ENCODE measurements at regions not wholly inside any gene's neighbourhood (a gene's known extent, or its start where the extent isn't known, plus 50 kb on each side); places are given as distances from the start of the nearest gene placed in this dataset.

DNA sequence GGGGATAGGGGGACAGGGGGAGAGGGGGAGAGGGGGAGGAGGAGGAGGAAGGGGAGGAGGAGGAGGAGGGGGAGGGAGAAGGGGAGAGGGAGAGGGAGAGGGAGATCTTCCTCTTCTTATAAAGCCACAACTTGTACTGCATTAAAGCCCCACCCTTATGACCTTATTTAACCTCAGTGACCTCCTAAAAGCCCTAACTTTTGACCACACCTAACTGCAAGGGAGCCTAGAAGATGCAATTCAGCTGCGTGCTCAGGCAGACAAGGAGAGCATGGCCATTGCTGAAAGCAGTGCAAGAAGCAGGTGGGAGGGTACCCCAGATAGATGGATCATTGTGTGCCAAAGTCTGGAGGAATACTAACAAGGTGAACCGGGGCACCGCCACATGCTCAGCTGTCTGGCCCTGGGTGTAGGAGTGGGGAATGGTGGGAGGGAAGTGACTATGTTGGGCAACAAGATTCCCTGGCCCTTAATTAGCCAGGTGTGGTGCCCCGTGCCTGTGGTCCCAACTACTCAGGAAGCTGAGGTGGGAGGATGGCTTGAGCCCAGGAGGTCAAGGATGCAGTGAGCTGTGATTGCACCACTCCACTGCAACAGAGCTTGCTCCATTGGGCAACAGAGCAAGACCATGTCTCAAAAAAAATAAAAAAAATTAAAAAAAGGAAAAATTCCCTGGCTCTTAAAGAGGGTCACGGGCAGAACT is 125.4 kb upstream of the BOD1 start:
- H3K4me3 Mint-ChIP-seq = peak overlapping the region in 6 of 8 donors; percentile 7 to 70 (median 32)

DNA sequence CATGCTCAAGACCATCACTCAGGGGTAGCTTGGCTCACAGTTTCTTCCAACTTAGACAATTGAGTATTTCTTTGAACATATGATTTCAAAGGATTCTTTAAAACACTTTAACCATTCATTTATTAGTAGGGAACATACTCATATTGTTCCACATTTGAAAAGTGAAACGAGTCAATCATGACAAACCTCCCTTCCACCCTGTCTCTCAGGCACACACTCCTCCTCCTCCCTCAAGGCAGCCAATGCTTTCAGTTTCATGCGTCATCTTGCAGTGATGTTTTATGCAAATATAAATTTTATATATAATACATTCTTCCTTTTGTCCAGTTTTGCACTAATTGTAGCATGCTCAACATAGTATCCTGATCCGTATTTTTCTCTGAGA is 126.0 kb upstream of the BOD1 start:
- ATAC-seq (ENCODE audit: low read depth in 2 of 2) = peak; percentile 57 to 64
- H3K27ac Mint-ChIP-seq = peak overlapping the region in 3 of 6 donors; percentile 50 to 79 (median 51)

More for the DNA sequence above, 125.4 kb upstream of the BOD1 start:
- no peak for ATAC-seq (ENCODE audit: low read depth in 2 of 2)
- peaks cover 55 to 88% (median 66%) of the 10 kb centered on the region in 3 donors for H3K4me1 Mint-ChIP-seq
- no peaks in the 10 kb centered on the region for H3K27me3 Mint-ChIP-seq
- no peaks in the 10 kb centered on the region for H3K36me3 Mint-ChIP-seq
- no peak for DNase-seq
- H3K9me3 Mint-ChIP-seq = peaks cover 0 to 5% (median 0%) of the 10 kb centered on the region in 7 donors
- peak overlapping the region in 3 of 6 donors; percentile 15 to 79 (median 57) for H3K27ac Mint-ChIP-seq

DNA sequence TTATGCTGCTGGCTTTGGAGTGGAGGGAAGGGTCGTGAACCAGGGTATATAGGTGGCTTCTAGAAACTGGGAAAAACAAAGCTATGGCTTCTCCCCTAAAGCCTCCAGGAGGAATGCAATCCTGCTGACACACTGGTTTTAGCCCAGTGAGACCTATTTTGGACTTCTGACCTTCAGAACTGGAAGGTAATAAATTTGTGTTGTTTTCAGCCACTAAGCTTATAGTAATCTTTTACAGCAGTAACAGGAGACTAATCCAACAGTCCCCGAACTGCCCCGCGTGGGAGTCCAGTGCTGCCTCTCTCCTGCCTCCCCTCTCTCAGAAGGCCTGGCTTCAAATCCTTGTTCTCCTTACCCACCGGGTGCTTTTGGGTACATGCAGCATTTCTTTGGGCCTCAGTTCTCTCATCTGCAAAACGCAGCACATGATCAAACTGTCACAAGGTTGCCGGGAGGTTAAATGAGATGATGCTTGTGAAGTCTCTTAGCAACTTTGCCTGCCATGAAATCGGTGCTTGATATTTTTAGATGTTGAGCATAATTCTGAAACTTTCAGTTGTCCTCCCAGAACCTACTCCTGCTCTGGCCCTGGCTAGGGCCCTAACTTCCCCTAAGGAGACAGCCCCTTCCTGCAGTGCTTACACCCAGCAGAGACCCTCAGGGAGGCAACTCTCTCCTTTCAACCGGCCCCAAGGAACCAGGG is 127.3 kb upstream of the BOD1 start:
- peaks cover 44 to 69% (median 57%) of the 10 kb centered on the region in 3 donors for H3K4me1 Mint-ChIP-seq
- H3K27ac Mint-ChIP-seq = peak overlapping the region in 5 of 6 donors; percentile 50 to 94 (median 75)
- ATAC-seq (ENCODE audit: low read depth in 2 of 2) = no peak
- no peak overlapping the region for H3K4me3 Mint-ChIP-seq
- no peaks in the 10 kb centered on the region for H3K36me3 Mint-ChIP-seq
- peaks cover 0 to 5% (median 0%) of the 10 kb centered on the region in 7 donors for H3K9me3 Mint-ChIP-seq
- no peaks in the 10 kb centered on the region for H3K27me3 Mint-ChIP-seq
- no peak for DNase-seq

More for the DNA sequence above, 126.0 kb upstream of the BOD1 start:
- Mint-ChIP-seq H3K36me3 (no peaks in the 10 kb centered on the region), H3K4me3 (peak overlapping the region in 3 of 8 donors; percentile 46 to 70 (median 65)), H3K27me3 (no peaks in the 10 kb centered on the region), H3K4me1 (peaks cover 49 to 83% (median 65%) of the 10 kb centered on the region in 3 donors), H3K9me3 (peaks cover 0 to 5% (median 0%) of the 10 kb centered on the region in 7 donors)
- DNase-seq = peak; percentile 30

DNA sequence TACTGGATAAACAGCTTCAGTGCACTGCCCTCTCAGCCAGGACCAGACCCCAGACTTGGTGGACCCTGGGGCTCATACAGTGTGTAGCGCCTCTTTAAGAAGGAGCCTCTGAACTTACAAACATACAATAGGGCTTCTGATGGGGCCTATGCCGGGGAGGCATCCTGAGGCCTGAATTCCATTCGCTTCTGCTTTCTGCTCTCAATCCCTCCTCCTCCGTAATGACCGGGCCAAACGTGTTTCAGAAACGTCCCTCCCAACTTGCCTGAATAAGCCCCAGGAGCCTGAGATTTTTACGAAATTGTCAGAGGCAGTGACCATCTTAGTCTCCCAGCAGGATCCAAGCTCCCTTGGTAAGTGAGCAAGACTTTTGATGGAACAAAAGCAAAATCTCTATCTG is 128.1 kb upstream of the BOD1 start:
- DNase-seq (no peak), ATAC-seq (ENCODE audit: low read depth in 2 of 2) (no peak)
- Mint-ChIP-seq H3K36me3 (no peaks in the 10 kb centered on the region), H3K27me3 (no peaks in the 10 kb centered on the region), H3K4me3 (peak overlapping the region in 1 of 8 donors; percentile 12), H3K27ac (peak overlapping the region; percentile 59 to 94 (median 80)), H3K4me1 (peaks cover 44 to 63% (median 55%) of the 10 kb centered on the region in 3 donors), H3K9me3 (peaks cover 0 to 2% (median 0%) of the 10 kb centered on the region in 7 donors)

DNA sequence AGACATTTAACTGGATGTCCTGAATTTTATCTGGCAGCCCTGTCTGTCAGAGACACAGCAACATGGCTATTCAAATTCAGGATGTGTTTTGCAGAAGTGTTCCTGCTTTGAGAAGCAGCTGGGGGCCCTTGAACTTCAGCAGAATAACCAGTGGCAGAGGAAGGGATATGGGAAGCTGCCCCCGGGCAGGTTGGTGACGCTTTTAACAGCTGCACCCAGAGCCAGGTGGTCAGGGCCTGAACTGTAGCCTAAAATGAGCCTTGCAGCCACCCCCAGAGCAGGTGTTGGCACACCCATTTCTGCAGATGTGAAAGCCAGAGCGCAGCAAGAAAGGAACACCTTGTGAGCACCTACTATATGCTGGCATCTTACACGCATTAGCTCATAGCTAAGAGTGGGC is 128.7 kb upstream of the BOD1 start:
- Mint-ChIP-seq H3K36me3 (no peaks in the 10 kb centered on the region), H3K4me1 (peaks cover 44 to 59% (median 52%) of the 10 kb centered on the region in 3 donors), H3K27me3 (no peaks in the 10 kb centered on the region), H3K27ac (peak overlapping the region in 5 of 6 donors; percentile 67 to 90 (median 75)), H3K4me3 (peak overlapping the region in 5 of 8 donors; percentile 20 to 74 (median 34)), H3K9me3 (no peaks in the 10 kb centered on the region)
- DNase-seq = peak; percentile 76
- ATAC-seq (ENCODE audit: low read depth in 2 of 2) = peak; percentile 88 to 92

DNA sequence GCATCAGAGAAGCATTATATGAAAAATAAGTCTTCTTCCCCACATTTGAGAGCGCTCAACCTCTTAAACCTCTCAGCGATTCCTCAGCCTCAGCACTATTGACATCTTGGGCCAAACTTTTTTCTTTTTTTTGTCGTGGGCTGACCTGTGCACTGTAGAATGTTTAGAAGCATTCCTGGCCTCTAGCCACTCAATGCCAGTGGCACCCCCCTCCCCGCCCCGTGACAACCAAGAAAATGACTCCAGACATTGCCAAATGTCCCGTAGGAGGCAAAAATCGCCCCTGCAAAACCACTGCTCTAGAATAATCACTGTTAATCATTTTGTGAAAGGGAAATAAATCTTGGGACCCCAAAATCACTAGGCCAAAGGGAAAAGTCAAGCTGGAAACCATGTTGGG is 129.1 kb upstream of the BOD1 start:
- Mint-ChIP-seq H3K36me3 (no peaks in the 10 kb centered on the region), H3K4me3 (peak overlapping the region in 5 of 8 donors; percentile 20 to 74 (median 34)), H3K4me1 (peaks cover 44 to 62% (median 52%) of the 10 kb centered on the region in 3 donors), H3K27me3 (no peaks in the 10 kb centered on the region), H3K27ac (peak overlapping the region in 5 of 6 donors; percentile 67 to 90 (median 75)), H3K9me3 (no peaks in the 10 kb centered on the region)
- no peak for DNase-seq
- no peak for ATAC-seq (ENCODE audit: low read depth in 2 of 2)

DNA sequence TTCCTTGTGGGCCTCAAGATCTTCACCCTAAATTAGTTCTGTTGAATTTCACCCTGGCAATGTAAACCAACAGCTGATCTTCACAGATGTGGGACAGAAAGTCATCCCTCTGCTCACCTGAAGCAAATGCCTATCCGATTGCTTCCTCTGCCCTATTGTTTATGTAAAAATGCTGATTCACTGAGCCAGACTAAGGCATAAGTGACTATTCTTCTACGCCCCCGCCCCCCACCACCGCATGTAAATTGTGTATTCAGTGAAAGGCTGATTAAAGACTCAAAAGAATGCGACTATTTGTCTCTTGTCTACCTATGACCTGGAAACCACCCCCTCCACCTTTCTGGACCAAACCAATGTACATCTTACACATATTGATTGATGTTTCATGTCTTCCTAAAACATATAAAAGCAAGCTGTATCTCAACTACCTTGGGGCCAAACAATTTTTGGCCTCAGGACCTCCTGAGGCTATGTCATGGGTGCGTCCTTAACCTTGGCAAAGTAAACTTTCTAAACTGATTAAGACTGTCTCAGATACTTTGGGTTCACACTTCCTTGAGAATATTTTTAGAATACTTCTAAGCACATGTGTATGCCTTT is 129.7 kb upstream of the BOD1 start:
- DNase-seq (no peak), ATAC-seq (ENCODE audit: low read depth in 2 of 2) (no peak)
- Mint-ChIP-seq H3K9me3 (no peaks in the 10 kb centered on the region), H3K36me3 (no peaks in the 10 kb centered on the region), H3K4me1 (peaks cover 44 to 62% (median 53%) of the 10 kb centered on the region in 3 donors), H3K27me3 (no peaks in the 10 kb centered on the region), H3K4me3 (peak overlapping the region in 4 of 8 donors; percentile 13 to 56 (median 38)), H3K27ac (peak overlapping the region in 5 of 6 donors; percentile 9 to 89 (median 75))

DNA sequence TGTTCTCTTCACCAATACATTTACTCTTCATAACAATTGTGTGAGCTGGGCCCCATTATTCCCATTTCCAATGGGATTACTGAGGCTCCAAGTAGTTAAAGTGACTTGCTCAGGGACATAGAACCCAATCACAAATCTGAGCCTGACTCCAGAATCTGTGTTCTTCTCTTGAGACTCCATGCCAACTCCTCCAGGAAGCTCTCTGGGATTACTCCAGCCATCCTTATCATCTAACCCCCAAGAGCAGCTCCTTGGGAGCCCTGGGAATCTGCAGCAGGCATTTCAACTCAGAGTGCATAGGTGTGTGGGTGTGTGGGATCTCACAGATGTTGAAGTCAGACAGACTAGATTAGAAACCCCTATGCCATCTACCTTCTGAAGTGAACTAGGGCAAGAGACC is 131.4 kb upstream of the BOD1 start:
- ATAC-seq (ENCODE audit: low read depth in 2 of 2) (no peak), DNase-seq (no peak)
- Mint-ChIP-seq H3K27me3 (peaks cover 0 to 4% (median 0%) of the 10 kb centered on the region in 3 donors), H3K9me3 (no peaks in the 10 kb centered on the region), H3K36me3 (no peaks in the 10 kb centered on the region), H3K4me3 (peak overlapping the region in 1 of 8 donors; percentile 63), H3K4me1 (peaks cover 36 to 54% (median 44%) of the 10 kb centered on the region in 3 donors), H3K27ac (peak overlapping the region in 1 of 6 donors; percentile 83)

DNA sequence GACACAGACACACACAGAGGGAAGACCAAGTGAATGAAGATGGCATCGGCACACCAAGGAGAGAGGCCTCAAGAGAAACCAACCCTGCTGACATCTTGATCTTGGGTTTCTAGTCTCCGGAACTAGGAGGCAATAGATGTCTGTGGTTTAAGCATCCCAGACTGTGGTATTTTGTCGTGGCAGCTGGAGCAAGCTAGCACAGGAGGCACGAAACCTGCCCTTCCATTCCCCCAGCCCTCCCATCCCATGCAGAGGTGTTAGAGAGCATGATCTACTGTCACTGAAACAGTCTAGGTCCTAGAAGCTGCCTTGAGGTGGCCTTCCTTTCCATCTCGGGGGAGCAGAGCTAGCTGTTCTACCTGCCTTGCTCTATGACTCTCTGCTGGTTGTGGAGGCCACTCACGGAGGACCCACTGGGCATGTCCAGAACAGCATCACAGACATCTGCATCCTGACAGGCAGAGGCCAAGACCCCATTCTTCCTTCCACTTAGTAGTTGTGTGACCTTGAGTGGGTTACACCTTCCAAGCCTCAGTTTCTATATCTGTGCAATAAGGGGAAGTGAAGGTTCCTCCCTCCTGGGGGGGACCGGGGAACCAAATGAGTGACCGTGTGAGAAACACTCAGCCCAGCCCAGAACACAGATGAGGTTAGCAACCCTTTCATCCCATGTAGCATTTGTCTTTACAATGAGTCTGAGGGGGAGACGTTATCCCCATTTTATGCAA is 134.3 kb upstream of the BOD1 start:
- Mint-ChIP-seq H3K4me3 (peak overlapping the region in 1 of 8 donors; percentile 33), H3K27ac (peak overlapping the region in 4 of 6 donors; percentile 7 to 59 (median 30)), H3K27me3 (peaks cover 0 to 4% (median 0%) of the 10 kb centered on the region in 3 donors), H3K4me1 (peaks cover 19 to 27% (median 23%) of the 10 kb centered on the region in 3 donors), H3K9me3 (no peaks in the 10 kb centered on the region), H3K36me3 (no peaks in the 10 kb centered on the region)
- ATAC-seq (ENCODE audit: low read depth in 2 of 2) (no peak), DNase-seq (no peak)

DNA sequence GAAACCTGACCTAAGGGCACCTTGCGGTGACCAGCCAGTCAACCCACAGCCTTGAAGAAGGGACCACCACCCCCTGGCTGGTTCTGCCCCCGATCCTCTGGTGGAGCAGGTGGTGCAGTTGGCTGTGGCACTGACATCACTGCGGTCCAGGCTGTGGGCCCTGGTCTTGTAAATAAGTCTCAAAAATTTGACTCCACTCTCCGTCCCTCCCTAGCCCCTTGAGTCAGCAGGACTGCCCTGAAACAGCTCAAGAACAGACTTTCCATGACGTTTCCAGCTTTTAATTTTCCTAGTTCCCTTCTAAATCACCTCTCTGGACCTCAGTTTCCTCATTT is 134.8 kb upstream of the BOD1 start:
- Mint-ChIP-seq H3K27ac (peak overlapping the region in 4 of 6 donors; percentile 7 to 94 (median 47)), H3K4me3 (peak overlapping the region in 4 of 8 donors; percentile 25 to 70 (median 53)), H3K36me3 (no peaks in the 10 kb centered on the region), H3K27me3 (peaks cover 0 to 4% (median 0%) of the 10 kb centered on the region in 3 donors), H3K4me1 (peaks cover 13 to 22% (median 18%) of the 10 kb centered on the region in 3 donors), H3K9me3 (no peaks in the 10 kb centered on the region)
- DNase-seq (no peak), ATAC-seq (ENCODE audit: low read depth in 2 of 2) (no peak)

DNA sequence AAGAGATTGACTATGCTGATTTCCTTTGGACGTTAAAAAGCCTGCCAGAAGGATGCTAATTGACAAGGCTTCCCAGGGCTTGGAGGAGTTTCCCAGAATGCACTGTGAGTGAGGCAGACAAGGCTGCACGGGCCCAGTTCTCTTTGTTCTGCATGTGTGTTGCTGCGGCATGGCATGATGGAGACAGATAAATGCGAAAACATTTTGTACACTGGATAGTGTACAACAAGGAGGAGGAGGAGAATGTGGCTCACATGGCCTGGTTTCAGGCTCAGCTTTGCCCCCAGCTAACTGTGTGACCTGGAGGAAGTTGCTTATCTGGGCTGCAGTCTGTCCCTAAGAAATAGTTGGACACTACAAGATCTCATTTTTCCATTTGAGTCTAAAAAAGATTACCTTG is 135.5 kb upstream of the CPEB4 start:
- Mint-ChIP-seq H3K4me1 (peaks cover 12 to 18% (median 12%) of the 10 kb centered on the region in 3 donors), H3K27me3 (peaks cover 0 to 4% (median 0%) of the 10 kb centered on the region in 3 donors), H3K36me3 (no peaks in the 10 kb centered on the region), H3K9me3 (no peaks in the 10 kb centered on the region), H3K27ac (peak overlapping the region in 2 of 6 donors; percentile 1 to 38), H3K4me3 (peak overlapping the region in 1 of 8 donors; percentile 62)
- DNase-seq (no peak), ATAC-seq (ENCODE audit: low read depth in 2 of 2) (no peak)

DNA sequence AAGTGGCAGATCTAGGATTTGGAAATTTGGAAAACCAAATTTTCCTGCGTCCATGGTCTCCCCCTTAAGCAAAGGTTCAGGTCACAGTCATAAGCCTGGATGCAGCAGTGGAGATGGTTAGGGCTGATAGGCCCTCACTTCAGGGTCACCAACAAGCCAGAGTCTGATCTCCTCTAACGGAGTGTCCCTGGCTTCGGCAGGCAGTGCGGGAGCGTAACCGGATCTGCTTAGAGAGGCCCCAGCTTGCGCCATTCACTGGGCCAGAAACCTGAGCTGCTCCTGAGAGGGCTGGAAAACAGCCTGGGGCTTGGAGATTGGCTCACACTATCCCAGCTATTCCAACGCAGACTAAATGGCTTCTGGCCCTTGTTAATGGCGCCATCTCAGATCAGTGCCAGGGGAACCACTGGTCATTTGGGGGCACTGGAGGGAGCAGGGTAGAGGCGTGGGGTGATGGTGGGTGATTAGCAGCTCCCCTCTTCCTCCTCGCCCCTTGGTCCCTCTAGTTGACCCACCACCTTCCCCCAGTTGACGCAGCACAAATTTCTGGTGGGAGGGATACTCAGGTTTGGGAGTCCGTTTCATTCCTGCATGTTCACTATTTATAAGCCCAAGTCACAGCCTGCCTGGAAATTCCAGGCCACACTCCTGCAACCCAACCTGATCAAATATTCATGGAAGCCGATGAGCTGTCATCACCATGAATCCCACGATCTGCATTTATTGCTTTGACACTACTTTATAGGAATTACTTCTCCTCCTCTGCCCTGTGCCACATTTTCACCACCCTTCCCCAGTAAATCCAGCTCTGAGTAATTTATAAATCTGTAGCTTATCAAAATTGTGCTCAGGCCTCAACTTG is 134.6 kb upstream of the CPEB4 start:
- H3K27me3 Mint-ChIP-seq = peaks cover 0 to 4% (median 0%) of the 10 kb centered on the region in 3 donors
- H3K4me1 Mint-ChIP-seq = peaks cover 12 to 18% (median 12%) of the 10 kb centered on the region in 3 donors
- no peak for DNase-seq
- no peak overlapping the region for H3K4me3 Mint-ChIP-seq
- H3K36me3 Mint-ChIP-seq = no peaks in the 10 kb centered on the region
- no peak for ATAC-seq (ENCODE audit: low read depth in 2 of 2)
- no peak overlapping the region for H3K27ac Mint-ChIP-seq
- H3K9me3 Mint-ChIP-seq = no peaks in the 10 kb centered on the region

All from naive B cell (primary cell).